OCI-LY1 (cell line): ENCODE measurements at regions not wholly inside any gene's neighbourhood (a gene's known extent, or its start where the extent isn't known, plus 50 kb on each side); places are given as distances from the start of the nearest gene placed in this dataset.

Experiments
- H2AFZ ChIP-seq: fragments of 200-600 bp; sonication (generic), shearing (Covaris generic); 2 replicates; pipeline ENCODE4 v1.6.0; 2014; ENCODE audit warnings: antibody characterized with exemption, mild to moderate bottlenecking, low read length
- H3F3A ChIP-seq: fragments of 200-600 bp; sonication (generic), shearing (Covaris generic); 2 replicates; pipeline ENCODE4 v1.6.0; 2014; ENCODE audit warnings: mild to moderate bottlenecking, antibody characterized with exemption, low read length, moderate library complexity; ENCODE audit not compliant: insufficient read depth
- H3K27ac ChIP-seq: fragments of 200-600 bp; sonication (generic); 2 replicates; pipeline ENCODE4 v1.5.1; 2014; ENCODE audit warnings: low read length, mixed run types, mild to moderate bottlenecking, low read depth; ENCODE audit not compliant: poor library complexity, severe bottlenecking
- H3K27me3 ChIP-seq: fragments of 200-600 bp; sonication (generic); 2 replicates; pipeline ENCODE4 v1.6.0; 2014; ENCODE audit warnings: antibody characterized with exemption, mild to moderate bottlenecking, low read length, moderate library complexity; ENCODE audit not compliant: insufficient read depth
- H3K36me3 ChIP-seq: fragments of 200-600 bp; sonication (generic); 2 replicates; pipeline ENCODE4 v1.6.1; 2014; ENCODE audit warnings: mild to moderate bottlenecking, antibody characterized with exemption, low read length, moderate library complexity, mixed read lengths; ENCODE audit not compliant: insufficient read depth
- H3K4me1 ChIP-seq: fragments of 200-600 bp; sonication (generic); 2 replicates; pipeline ENCODE4 v1.5.1; 2014; ENCODE audit warnings: mild to moderate bottlenecking, low read length, moderate library complexity; ENCODE audit not compliant: insufficient read depth, severe bottlenecking
- H3K4me2 ChIP-seq: fragments of 200-600 bp; sonication (generic), shearing (Covaris generic); 2 replicates; pipeline ENCODE4 v1.6.1; 2014; ENCODE audit warnings: low read length
- H3K4me3 ChIP-seq: fragments of 200-600 bp; sonication (generic); 2 replicates; pipeline ENCODE4 v1.5.1; 2014; ENCODE audit warnings: low read length, low read depth, mild to moderate bottlenecking, mixed read lengths; ENCODE audit not compliant: poor library complexity, severe bottlenecking
- H3K79me2 ChIP-seq: fragments of 200-600 bp; shearing (Covaris generic); 2 replicates; pipeline ENCODE4 v1.6.1; 2016; ENCODE audit warnings: mixed run types, low read length, mixed read lengths; ENCODE audit not compliant: insufficient read depth
- H3K9ac ChIP-seq: fragments of 200-600 bp; sonication (generic), shearing (Covaris generic); 2 replicates; pipeline ENCODE4 v1.6.1; 2014; ENCODE audit warnings: mild to moderate bottlenecking, low read length, mixed read lengths
- H3K9me2 ChIP-seq: fragments of 200-600 bp; sonication (generic), shearing (Covaris generic); 2 replicates; pipeline ENCODE4 v1.6.1; 2014; ENCODE audit warnings: low read depth, mild to moderate bottlenecking, low read length, mixed read lengths
- H3K9me3 ChIP-seq: fragments of 200-600 bp; shearing (Covaris generic); 2 replicates; pipeline ENCODE4 v1.6.1; 2014; ENCODE audit warnings: low read length, mixed read lengths
- H4K20me1 ChIP-seq: fragments of 200-600 bp; sonication (generic), shearing (Covaris generic); 2 replicates; pipeline ENCODE4 v1.6.0; 2016; ENCODE audit warnings: mild to moderate bottlenecking, low read length; ENCODE audit not compliant: insufficient read depth
- EZH2 ChIP-seq: fragments of 200-600 bp; sonication (generic), shearing (Covaris generic); IDR thresholded peaks from 2 replicates; pipeline ENCODE4 v1.8.0; 2017; ENCODE audit warnings: borderline replicate concordance, mixed run types, mild to moderate bottlenecking, antibody characterized with exemption, low read length, moderate library complexity, mixed read lengths
- TF ChIP-seq, protein P1 (sequence below): fragments of 200-600 bp; sonication (generic), shearing (Covaris generic); IDR thresholded peaks from 2 replicates; pipeline ENCODE4 v1.5.1; 2017; ENCODE audit warnings: mild to moderate bottlenecking, antibody characterized with exemption, low read length, moderate library complexity, mixed read lengths

DNA sequence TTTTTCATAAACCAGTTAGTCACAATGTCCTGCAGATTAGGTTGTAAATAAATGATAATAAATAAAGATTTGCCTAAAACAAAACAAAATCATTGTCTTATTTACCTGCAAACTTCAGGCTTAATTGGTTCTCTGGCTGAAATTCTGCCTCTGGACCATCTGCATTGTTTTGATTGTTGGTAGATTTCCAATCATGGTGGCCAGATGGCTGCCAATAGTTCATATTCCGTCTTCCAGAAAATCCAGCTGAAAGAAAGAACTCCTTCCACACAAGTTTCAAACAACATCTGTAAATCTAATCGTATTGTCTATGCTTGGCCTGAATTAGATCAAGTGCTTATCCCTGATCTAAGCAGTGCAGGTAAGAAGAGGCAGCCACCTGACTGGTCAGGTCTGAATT, 771.1 kb upstream of the ZEB2 start:
- H3K9me3 ChIP-seq: no peaks in the 10 kb centered on the region
- H3K27me3 ChIP-seq: no peaks in the 10 kb centered on the region
- H3K36me3 ChIP-seq: no peaks in the 10 kb centered on the region

DNA sequence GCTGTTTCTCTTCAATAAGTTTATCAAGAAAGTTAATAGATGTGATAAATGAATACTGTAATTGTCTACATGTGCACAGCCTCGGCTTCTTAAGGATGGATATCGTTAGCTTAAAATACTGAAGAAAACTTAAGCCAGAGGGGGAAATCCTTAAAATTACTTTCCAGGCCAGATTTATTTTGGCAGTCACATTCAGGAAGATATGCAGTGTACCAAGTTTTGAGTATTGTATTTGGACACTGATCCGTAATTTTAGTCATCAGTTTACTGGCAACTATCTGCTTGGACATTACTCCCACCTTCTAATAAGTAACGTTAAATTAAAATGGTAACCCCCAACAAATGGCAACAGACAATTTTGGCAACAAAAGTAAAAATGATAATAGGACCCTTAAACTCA, 770.0 kb upstream of the ZEB2 start:
- no peak overlapping the region for H2AFZ ChIP-seq
- H3K9me3 ChIP-seq: no peaks in the 10 kb centered on the region
- no peak overlapping the region for H3K4me3 ChIP-seq
- no peaks in the 10 kb centered on the region for H3K36me3 ChIP-seq
- H3K4me1 ChIP-seq: peaks cover 23% of the 10 kb centered on the region
- TF ChIP-seq, protein P1, sequence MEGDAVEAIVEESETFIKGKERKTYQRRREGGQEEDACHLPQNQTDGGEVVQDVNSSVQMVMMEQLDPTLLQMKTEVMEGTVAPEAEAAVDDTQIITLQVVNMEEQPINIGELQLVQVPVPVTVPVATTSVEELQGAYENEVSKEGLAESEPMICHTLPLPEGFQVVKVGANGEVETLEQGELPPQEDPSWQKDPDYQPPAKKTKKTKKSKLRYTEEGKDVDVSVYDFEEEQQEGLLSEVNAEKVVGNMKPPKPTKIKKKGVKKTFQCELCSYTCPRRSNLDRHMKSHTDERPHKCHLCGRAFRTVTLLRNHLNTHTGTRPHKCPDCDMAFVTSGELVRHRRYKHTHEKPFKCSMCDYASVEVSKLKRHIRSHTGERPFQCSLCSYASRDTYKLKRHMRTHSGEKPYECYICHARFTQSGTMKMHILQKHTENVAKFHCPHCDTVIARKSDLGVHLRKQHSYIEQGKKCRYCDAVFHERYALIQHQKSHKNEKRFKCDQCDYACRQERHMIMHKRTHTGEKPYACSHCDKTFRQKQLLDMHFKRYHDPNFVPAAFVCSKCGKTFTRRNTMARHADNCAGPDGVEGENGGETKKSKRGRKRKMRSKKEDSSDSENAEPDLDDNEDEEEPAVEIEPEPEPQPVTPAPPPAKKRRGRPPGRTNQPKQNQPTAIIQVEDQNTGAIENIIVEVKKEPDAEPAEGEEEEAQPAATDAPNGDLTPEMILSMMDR: no peak
- no peak for TF ChIP-seq EZH2
- no peaks in the 10 kb centered on the region for H3K9me2 ChIP-seq
- H3K4me2 ChIP-seq: no peak overlapping the region
- H3F3A ChIP-seq: no peaks in the 10 kb centered on the region
- H3K9ac ChIP-seq: no peak overlapping the region
- H3K79me2 ChIP-seq: no peaks in the 10 kb centered on the region
- no peak overlapping the region for H3K27ac ChIP-seq
- no peaks in the 10 kb centered on the region for H3K27me3 ChIP-seq
- no peaks in the 10 kb centered on the region for H4K20me1 ChIP-seq

More for the DNA sequence above, 771.1 kb upstream of the ZEB2 start:
- Histone ChIP-seq H4K20me1 (no peaks in the 10 kb centered on the region), H3K79me2 (no peaks in the 10 kb centered on the region), H3K4me3 (no peak overlapping the region), H3K4me2 (no peak overlapping the region), H3K27ac (no peak overlapping the region), H2AFZ (no peak overlapping the region; the same call in 1 of the 2 replicates), H3K9me2 (no peaks in the 10 kb centered on the region), H3K9ac (no peak overlapping the region), H3K4me1 (peaks cover 23% of the 10 kb centered on the region), H3F3A (no peaks in the 10 kb centered on the region)
- TF ChIP-seq EZH2: no peak
- TF ChIP-seq, protein P1: no peak

DNA sequence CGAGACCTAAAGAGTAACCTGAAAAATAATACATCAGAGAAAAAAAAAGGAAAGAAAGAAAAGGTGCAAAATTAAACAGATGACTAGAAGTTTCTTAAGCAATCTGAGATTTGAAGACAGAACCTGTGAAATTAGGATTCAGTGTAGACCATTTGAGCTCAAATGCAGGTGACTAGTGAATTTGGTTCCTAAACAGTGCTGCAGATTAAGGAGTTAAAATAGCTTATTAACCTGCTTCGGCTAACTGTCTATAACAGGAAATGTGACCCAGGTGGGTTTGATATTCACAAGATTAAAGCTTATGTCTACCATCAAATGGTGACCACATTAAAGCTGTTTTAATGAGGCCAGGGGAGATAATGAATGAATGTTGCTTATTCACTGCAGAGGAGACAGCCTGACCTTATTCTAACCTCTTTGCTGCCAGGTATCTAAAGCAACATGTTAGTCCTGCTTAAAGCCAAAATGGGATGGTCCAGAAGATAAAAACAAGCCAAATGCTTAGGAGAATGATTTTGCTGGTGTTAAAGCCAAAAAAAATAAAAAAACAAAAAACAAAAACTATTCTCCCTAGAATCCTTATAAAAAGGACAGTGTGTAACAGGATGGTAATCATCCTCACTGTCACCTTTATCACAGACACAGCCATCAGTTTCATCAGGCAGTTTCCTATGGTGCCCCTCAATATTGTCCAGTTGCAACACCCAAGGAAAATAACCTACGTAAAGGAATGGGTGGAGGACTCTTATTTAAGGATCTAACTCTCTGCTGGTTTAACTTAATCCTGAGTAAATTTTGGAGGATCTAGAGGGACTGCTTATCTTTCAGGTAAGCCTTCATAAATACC, 769.0 kb upstream of the ZEB2 start:
- H2AFZ ChIP-seq: no peak overlapping the region
- H3K4me3 ChIP-seq: no peak overlapping the region
- H3K9ac ChIP-seq: no peak overlapping the region
- no peak for TF ChIP-seq EZH2
- TF ChIP-seq, protein P1: no peak
- H3K27me3 ChIP-seq: no peaks in the 10 kb centered on the region
- no peaks in the 10 kb centered on the region for H3K9me3 ChIP-seq
- H4K20me1 ChIP-seq: no peaks in the 10 kb centered on the region
- H3F3A ChIP-seq: no peaks in the 10 kb centered on the region
- H3K4me2 ChIP-seq: no peak overlapping the region
- H3K4me1 ChIP-seq: peaks cover 23% of the 10 kb centered on the region
- H3K36me3 ChIP-seq: no peaks in the 10 kb centered on the region
- H3K27ac ChIP-seq: no peak overlapping the region
- no peaks in the 10 kb centered on the region for H3K9me2 ChIP-seq
- H3K79me2 ChIP-seq: no peaks in the 10 kb centered on the region
